HUDEP-2 (cell line): ENCODE measurements at regions not wholly inside any gene's neighbourhood (a gene's known extent, or its start where the extent isn't known, plus 50 kb on each side); places are given as distances from the start of the nearest gene placed in this dataset.
"Not testable (repeated sequence)": the region's sequence is repeated elsewhere in the genome, so short reads cannot be mapped to it uniquely, and the experiment has no call there.

Source experiments
- DNase-seq, 76 experiments: peaks; one replicate each; lab custom pipeline; 2025; ENCODE audit not compliant: unreplicated experiment in 76 of 76; lab: John Stamatoyannopoulos, UW

- DNase-seq: no peak
Measured at GRCh38 chr11:96875712-96876111, 485.9 kb downstream of the JRKL start.

- no peak for DNase-seq
Measured at GRCh38 chr11:96878299-96879051, 488.7 kb downstream of the JRKL start.

- not testable (repeated sequence) for DNase-seq
Measured at GRCh38 chr11:96882622-96883021, 492.8 kb downstream of the JRKL start.

GRCh38 chr11:96885405-96885804 is 495.6 kb downstream of the JRKL start:
- DNase-seq: no peak

- no peak for DNase-seq
Measured at GRCh38 chr11:96885912-96886311, 496.1 kb downstream of the JRKL start.

- DNase-seq: no peak
Measured at GRCh38 chr11:96893988-96894387, 504.2 kb downstream of the JRKL start.

GRCh38 chr11:96894587-96894986 is 504.8 kb downstream of the JRKL start:
- DNase-seq: no peak

- no peak for DNase-seq
Measured at GRCh38 chr11:96899971-96900370, 510.2 kb downstream of the JRKL start.

GRCh38 chr11:96905143-96905542 is 515.3 kb downstream of the JRKL start:
- no peak for DNase-seq

GRCh38 chr11:96905663-96906062 is 515.9 kb downstream of the JRKL start:
- no peak for DNase-seq

GRCh38 chr11:96906476-96906875 is 516.7 kb downstream of the JRKL start:
- DNase-seq: no peak

- DNase-seq: no peak
Measured at GRCh38 chr11:96925862-96926261, 536.0 kb downstream of the JRKL start.

GRCh38 chr11:96940227-96940626 is 550.4 kb downstream of the JRKL start:
- DNase-seq: no peak

GRCh38 chr11:96942855-96943254 is 553.0 kb downstream of the JRKL start:
- no peak for DNase-seq

- no peak for DNase-seq
Measured at GRCh38 chr11:96943970-96944369, 554.2 kb downstream of the JRKL start.

- no peak for DNase-seq
Measured at GRCh38 chr11:96948066-96948465, 558.3 kb downstream of the JRKL start.

GRCh38 chr11:96949464-96949863 is 559.7 kb downstream of the JRKL start:
- no peak for DNase-seq

- no peak for DNase-seq
Measured at GRCh38 chr11:96954587-96955242, 564.9 kb downstream of the JRKL start.

- DNase-seq: no peak
Measured at GRCh38 chr11:96960476-96960875, 570.7 kb downstream of the JRKL start.

GRCh38 chr11:96960926-96961325 is 571.1 kb downstream of the JRKL start:
- DNase-seq: no peak

- no peak for DNase-seq
Measured at GRCh38 chr11:96961931-96962330, 572.1 kb downstream of the JRKL start.

GRCh38 chr11:96963375-96963774 is 573.6 kb downstream of the JRKL start:
- no peak for DNase-seq
